ENCODE measurements at regions not wholly inside any gene's neighbourhood (a gene's known extent, or its start where the extent isn't known, plus 50 kb on each side); places are given as distances from the start of the nearest gene placed in this dataset.
A peak's percentile ranks its signal among the peaks of the same experiment; 100 is the strongest.
"Not testable (repeated sequence)": the region's sequence is repeated elsewhere in the genome, so short reads cannot be mapped to it uniquely, and the experiment has no call there.

- DNase-seq: no peak
- no peak overlapping the region for H3K27ac ChIP-seq
- no peaks in the 10 kb centered on the region for H3K36me3 ChIP-seq
- H3K4me3 ChIP-seq: no peak overlapping the region
- 90 to 91% methylated on average over 8 of the region's 8 CpGs for WGBS, 2 donors
- no peaks in the 10 kb centered on the region for H3K27me3 ChIP-seq
- intact Hi-C loops (cut with DNase I): no loop called here
- no peak for TF ChIP-seq POLR2A (IDR thresholded peaks at IDR 0.05)
- TF ChIP-seq EP300 (IDR thresholded peaks at IDR 0.05): no peak
- TF ChIP-seq POLR2AphosphoS5 (IDR thresholded peaks at IDR 0.05): no peak
- no peak for TF ChIP-seq CTCF (IDR thresholded peaks at IDR 0.05)
- no peaks in the 10 kb centered on the region for H3K9me3 ChIP-seq
- H3K4me1 ChIP-seq: no peaks in the 10 kb centered on the region
Measured at GRCh38 chr10:2519139-2519538, 548.2 kb upstream of the PFKP start.

- no peak for DNase-seq
- intact Hi-C loops (cut with DNase I): no loop called here
- Histone ChIP-seq H3K27ac (peak overlapping the region in 1 of 4 donors; percentile 11), H3K36me3 (no peaks in the 10 kb centered on the region), H3K9me3 (peaks cover 0 to 2% (median 0%) of the 10 kb centered on the region in 4 donors), H3K4me3 (no peak overlapping the region), H3K27me3 (no peaks in the 10 kb centered on the region), H3K4me1 (no peaks in the 10 kb centered on the region)
- 62 to 68% methylated on average over 4 of the region's 4 CpGs for WGBS, 2 donors
- TF ChIP-seq POLR2AphosphoS5 (IDR thresholded peaks at IDR 0.05): no peak
- TF ChIP-seq CTCF (IDR thresholded peaks at IDR 0.05): no peak
- TF ChIP-seq EP300 (IDR thresholded peaks at IDR 0.05): no peak
- TF ChIP-seq POLR2A (IDR thresholded peaks at IDR 0.05): no peak
Measured at GRCh38 chr10:2509081-2509531, 558.2 kb upstream of the PFKP start.

GRCh38 chr10:2501366-2501940 lies 565.9 kb upstream of the PFKP start:
- 43 to 73% methylated on average over 58 of the region's 58 CpGs for whole genome bisulfite sequencing, 2 donors
- H3K4me3 ChIP-seq; intact Hi-C loops (cut with DNase I); H3K4me1 ChIP-seq; H3K27ac ChIP-seq; H3K36me3 ChIP-seq; DNase-seq; H3K27me3 ChIP-seq; H3K9me3 ChIP-seq: not testable (repeated sequence)

- Histone ChIP-seq H3K27ac (no peak overlapping the region), H3K9me3 (peaks cover 0 to 4% (median 0%) of the 10 kb centered on the region in 4 donors), H3K4me1 (no peaks in the 10 kb centered on the region), H3K4me3 (no peak overlapping the region), H3K36me3 (no peaks in the 10 kb centered on the region), H3K27me3 (no peaks in the 10 kb centered on the region)
- TF ChIP-seq EP300 (IDR thresholded peaks at IDR 0.05) (no peak), CTCF (IDR thresholded peaks at IDR 0.05) (no peak), POLR2AphosphoS5 (IDR thresholded peaks at IDR 0.05) (no peak), POLR2A (IDR thresholded peaks at IDR 0.05) (no peak)
- no peak for DNase-seq
- intact Hi-C loops (cut with DNase I): no loop called here
- 89% methylated on average over 6 of the region's 6 CpGs for WGBS, 2 donors
Measured at GRCh38 chr10:2494399-2494798, 572.9 kb upstream of the PFKP start.

- H3K27ac ChIP-seq: no peak overlapping the region
- no peaks in the 10 kb centered on the region for H3K4me1 ChIP-seq
- 83 to 88% methylated on average over 10 of the region's 10 CpGs for WGBS, 2 donors
- DNase-seq: no peak
- no peaks in the 10 kb centered on the region for H3K9me3 ChIP-seq
- intact Hi-C loops (cut with DNase I): no loop called here
- H3K27me3 ChIP-seq: no peaks in the 10 kb centered on the region
- no peak for TF ChIP-seq CTCF (IDR thresholded peaks at IDR 0.05)
- no peak for TF ChIP-seq EP300 (IDR thresholded peaks at IDR 0.05)
- no peak for TF ChIP-seq POLR2A (IDR thresholded peaks at IDR 0.05)
- TF ChIP-seq POLR2AphosphoS5 (IDR thresholded peaks at IDR 0.05): no peak
- H3K4me3 ChIP-seq: no peak overlapping the region
- no peaks in the 10 kb centered on the region for H3K36me3 ChIP-seq
Measured at GRCh38 chr10:2488446-2489005, 578.8 kb upstream of the PFKP start.

Data from sigmoid colon (tissue), 6 donors.